OCI-LY7 (cell line): ENCODE measurements at regions not wholly inside any gene's neighbourhood (a gene's known extent, or its start where the extent isn't known, plus 50 kb on each side); places are given as distances from the start of the nearest gene placed in this dataset.

ENCODE experiments used
- EZH2phosphoT487 ChIP-seq: fragments of 200-600 bp; sonication (generic); IDR thresholded peaks from 2 replicates; pipeline ENCODE4 v1.6.1; 2018; ENCODE audit warnings: low read depth, borderline replicate concordance, mild to moderate bottlenecking, mixed run types, antibody characterized with exemption, low read length, moderate library complexity, mixed read lengths
- TF ChIP-seq, protein P1 (sequence below): fragments of 200-600 bp; sonication (generic); conservative IDR thresholded peaks from 2 replicates; pipeline ENCODE4 v1.5.1; 2014; ENCODE audit warnings: mild to moderate bottlenecking, antibody characterized with exemption, low read length, moderate library complexity, mixed read lengths

- TF ChIP-seq, protein P1, sequence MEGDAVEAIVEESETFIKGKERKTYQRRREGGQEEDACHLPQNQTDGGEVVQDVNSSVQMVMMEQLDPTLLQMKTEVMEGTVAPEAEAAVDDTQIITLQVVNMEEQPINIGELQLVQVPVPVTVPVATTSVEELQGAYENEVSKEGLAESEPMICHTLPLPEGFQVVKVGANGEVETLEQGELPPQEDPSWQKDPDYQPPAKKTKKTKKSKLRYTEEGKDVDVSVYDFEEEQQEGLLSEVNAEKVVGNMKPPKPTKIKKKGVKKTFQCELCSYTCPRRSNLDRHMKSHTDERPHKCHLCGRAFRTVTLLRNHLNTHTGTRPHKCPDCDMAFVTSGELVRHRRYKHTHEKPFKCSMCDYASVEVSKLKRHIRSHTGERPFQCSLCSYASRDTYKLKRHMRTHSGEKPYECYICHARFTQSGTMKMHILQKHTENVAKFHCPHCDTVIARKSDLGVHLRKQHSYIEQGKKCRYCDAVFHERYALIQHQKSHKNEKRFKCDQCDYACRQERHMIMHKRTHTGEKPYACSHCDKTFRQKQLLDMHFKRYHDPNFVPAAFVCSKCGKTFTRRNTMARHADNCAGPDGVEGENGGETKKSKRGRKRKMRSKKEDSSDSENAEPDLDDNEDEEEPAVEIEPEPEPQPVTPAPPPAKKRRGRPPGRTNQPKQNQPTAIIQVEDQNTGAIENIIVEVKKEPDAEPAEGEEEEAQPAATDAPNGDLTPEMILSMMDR = no peak
- TF ChIP-seq EZH2phosphoT487 = no peak
These were observed 956.1 kb upstream of the EDIL3 start for GRCh38 chr5:85340790-85341189.
